Keratinocyte (primary cell): ENCODE measurements at regions not wholly inside any gene's neighbourhood (a gene's known extent, or its start where the extent isn't known, plus 50 kb on each side); places are given as distances from the start of the nearest gene placed in this dataset.

Experiments used
- DNase-seq: peaks from one replicate; pipeline ENCODE4 v3.0.0-alpha.2; 2011; ENCODE audit warnings: low read depth, missing footprints, low spot score
- FAIRE-seq: peaks from 2 replicates; lab custom pipeline; 2011; peaks lifted over from hg19 to GRCh38; lab: Jason Lieb, UNC
- H2AFZ ChIP-seq: 2 replicates; pipeline ENCODE4 v1.6.0; 2012; ENCODE audit warnings: low read length, control low read depth, inconsistent platforms; ENCODE audit not compliant: control insufficient read depth
- H3K27ac ChIP-seq: 2 replicates; pipeline ENCODE4 v1.5.1; 2011; ENCODE audit warnings: low read length; ENCODE audit not compliant: control insufficient read depth, insufficient read depth
- H3K27me3 ChIP-seq: 3 replicates; pipeline ENCODE4 v1.6.0; 2011; ENCODE audit warnings: low read length; ENCODE audit not compliant: control insufficient read depth, insufficient read depth; ENCODE audit errors: extremely low read depth
- H3K36me3 ChIP-seq, 2 experiments: 2 replicates in 1 of 2; 3 replicates in 1 of 2; pipeline ENCODE4 v1.5.1; 2011; ENCODE audit warnings: low read length in 2 of 2, mild to moderate bottlenecking in 1 of 2; ENCODE audit not compliant: control insufficient read depth in 2 of 2, insufficient read depth in 2 of 2; ENCODE audit errors: extremely low read depth in 1 of 2
- H3K4me1 ChIP-seq: 3 replicates; pipeline ENCODE4 v1.5.1; 2011; ENCODE audit warnings: low read length; ENCODE audit not compliant: control insufficient read depth, insufficient read depth; ENCODE audit errors: extremely low read depth
- H3K4me2 ChIP-seq: 3 replicates; pipeline ENCODE4 v1.6.0; 2011; ENCODE audit warnings: low read depth, low read length; ENCODE audit not compliant: control insufficient read depth, insufficient read depth; ENCODE audit errors: extremely low read depth
- H3K4me3 ChIP-seq, 3 experiments: fragments of 200-600 bp in 1 of 3; sonication (generic) in 1 of 3; 2 replicates in 2 of 3; 3 replicates in 1 of 3; pipeline ENCODE4 v1.5.1; 2011 to 2016; ENCODE audit warnings: low read length in 3 of 3, mild to moderate bottlenecking in 3 of 3, control low read depth in 2 of 3, inconsistent platforms in 1 of 3, low read depth in 1 of 3, mixed read lengths in 1 of 3, mixed run types in 1 of 3, moderate library complexity in 1 of 3; ENCODE audit not compliant: control insufficient read depth in 2 of 3, insufficient read depth in 2 of 3; ENCODE audit errors: extremely low read depth in 1 of 3
- H3K79me2 ChIP-seq: 2 replicates; pipeline ENCODE4 v1.6.0; 2012; ENCODE audit warnings: low read length; ENCODE audit not compliant: control insufficient read depth, insufficient read depth
- H3K9ac ChIP-seq: 3 replicates; pipeline ENCODE4 v1.6.0; 2011; ENCODE audit warnings: low read length; ENCODE audit not compliant: control insufficient read depth, insufficient read depth; ENCODE audit errors: extremely low read depth
- H3K9me1 ChIP-seq: 3 replicates; pipeline ENCODE4 v1.6.0; 2011; ENCODE audit warnings: low read length; ENCODE audit not compliant: control insufficient read depth, insufficient read depth; ENCODE audit errors: extremely low read depth
- H3K9me3 ChIP-seq: 2 replicates; pipeline ENCODE4 v1.5.1; 2012; ENCODE audit warnings: low read depth, low read length; ENCODE audit not compliant: control insufficient read depth
- H4K20me1 ChIP-seq: 3 replicates; pipeline ENCODE4 v1.6.0; 2011; ENCODE audit warnings: low read length; ENCODE audit not compliant: control insufficient read depth, insufficient read depth; ENCODE audit errors: extremely low read depth
- EZH2 ChIP-seq: IDR thresholded peaks from one replicate; pipeline ENCODE4 v1.6.1; 2012; ENCODE audit warnings: inconsistent platforms, mild to moderate bottlenecking, low read length, moderate library complexity
- dilution Hi-C: fragments of 300-500 bp; cut with MboI; formaldehyde crosslinking; loops from one replicate; pipeline ENCODE4 v1.7.0; 2020; ENCODE audit warnings: low sequenced_read_pairs; ENCODE audit not compliant: extremely low pct_ligation_motif_present
- TF ChIP-seq, protein P1 (sequence below), 3 experiments: IDR thresholded peaks in 1 of 3; conservative IDR thresholded peaks in 1 of 3; optimal IDR thresholded peaks in 1 of 3; 2 replicates in 2 of 3; 3 replicates in 1 of 3; pipeline versions ENCODE3 to v1.5.1; 2011; ENCODE audit warnings: low read length in 3 of 3, mild to moderate bottlenecking in 3 of 3, moderate library complexity in 2 of 3, control low read depth in 1 of 3, inconsistent platforms in 1 of 3; ENCODE audit not compliant: insufficient read depth in 2 of 3; ENCODE audit errors: extremely low read depth in 1 of 3

DNA sequence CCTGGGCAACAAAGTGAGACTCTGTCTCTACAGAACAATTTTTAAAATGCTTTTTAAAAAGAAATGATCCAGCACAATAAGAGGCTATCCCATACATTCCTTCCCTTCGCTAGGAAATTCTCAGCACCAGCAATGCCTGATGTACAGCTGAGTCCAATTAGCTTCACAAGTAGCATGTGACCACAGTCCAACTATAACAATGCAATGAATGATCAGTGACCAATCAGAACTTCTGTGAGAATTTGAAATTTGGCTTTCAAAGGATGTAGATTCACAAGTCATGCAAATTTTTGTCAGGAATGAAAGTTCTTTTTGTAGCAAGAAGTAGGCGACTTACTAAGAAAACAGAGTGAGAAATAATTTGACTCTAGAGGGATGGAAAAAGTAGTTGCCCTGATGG lies 278.5 kb upstream of the UGT8 start:
- dilution Hi-C loops, result no loop called here
- no peak for TF ChIP-seq EZH2
- TF ChIP-seq, protein P1, sequence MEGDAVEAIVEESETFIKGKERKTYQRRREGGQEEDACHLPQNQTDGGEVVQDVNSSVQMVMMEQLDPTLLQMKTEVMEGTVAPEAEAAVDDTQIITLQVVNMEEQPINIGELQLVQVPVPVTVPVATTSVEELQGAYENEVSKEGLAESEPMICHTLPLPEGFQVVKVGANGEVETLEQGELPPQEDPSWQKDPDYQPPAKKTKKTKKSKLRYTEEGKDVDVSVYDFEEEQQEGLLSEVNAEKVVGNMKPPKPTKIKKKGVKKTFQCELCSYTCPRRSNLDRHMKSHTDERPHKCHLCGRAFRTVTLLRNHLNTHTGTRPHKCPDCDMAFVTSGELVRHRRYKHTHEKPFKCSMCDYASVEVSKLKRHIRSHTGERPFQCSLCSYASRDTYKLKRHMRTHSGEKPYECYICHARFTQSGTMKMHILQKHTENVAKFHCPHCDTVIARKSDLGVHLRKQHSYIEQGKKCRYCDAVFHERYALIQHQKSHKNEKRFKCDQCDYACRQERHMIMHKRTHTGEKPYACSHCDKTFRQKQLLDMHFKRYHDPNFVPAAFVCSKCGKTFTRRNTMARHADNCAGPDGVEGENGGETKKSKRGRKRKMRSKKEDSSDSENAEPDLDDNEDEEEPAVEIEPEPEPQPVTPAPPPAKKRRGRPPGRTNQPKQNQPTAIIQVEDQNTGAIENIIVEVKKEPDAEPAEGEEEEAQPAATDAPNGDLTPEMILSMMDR (optimal IDR thresholded peaks at IDR 0.05 in 1 of 3, IDR thresholded peaks at IDR 0.05 in 1 of 3, conservative IDR thresholded peaks at IDR 0.05 in 1 of 3; ENCODE audit: extremely low read depth in 1 of 3, insufficient read depth in 2 of 3, low read length in 3 of 3), result no peak

DNA sequence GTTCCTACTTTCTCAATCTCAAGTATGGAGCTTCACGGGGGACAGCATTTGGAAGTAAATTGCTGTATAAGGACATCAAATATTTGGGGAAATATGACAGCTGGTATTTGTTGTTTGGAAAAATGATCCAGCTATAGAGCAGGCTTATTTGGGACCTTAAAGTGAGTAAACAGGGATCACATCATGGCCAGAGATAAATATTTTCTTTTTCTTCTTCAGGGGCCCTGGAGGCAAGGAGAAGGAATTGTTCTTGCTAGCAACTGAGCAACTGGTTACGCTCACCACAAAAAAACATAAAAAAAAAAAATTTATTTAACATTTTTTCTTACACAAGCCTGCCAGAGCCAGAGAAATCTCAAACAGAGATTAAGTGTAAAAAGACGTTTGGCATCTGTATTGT lies 277.2 kb upstream of the UGT8 start:
- H3K79me2 ChIP-seq, result no peaks in the 10 kb centered on the region
- dilution Hi-C loops, result no loop called here
- no peak overlapping the region for H2AFZ ChIP-seq

More for the DNA sequence above, 278.5 kb upstream of the UGT8 start:
- Histone ChIP-seq H3K9me3 (no peaks in the 10 kb centered on the region), H2AFZ (no peak overlapping the region), H4K20me1 (no peaks in the 10 kb centered on the region), H3K4me1 (no peaks in the 10 kb centered on the region), H3K4me2 (no peak overlapping the region), H3K9me1 (no peaks in the 10 kb centered on the region), H3K27me3 (no peaks in the 10 kb centered on the region), H3K27ac (no peak overlapping the region), H3K4me3 (no peak overlapping the region), H3K9ac (no peak overlapping the region), H3K79me2 (no peaks in the 10 kb centered on the region), H3K36me3 (no peaks in the 10 kb centered on the region)
- DNase-seq (no peak), FAIRE-seq (peak; percentile 52)

More for the DNA sequence above, 277.2 kb upstream of the UGT8 start:
- Histone ChIP-seq H3K36me3 (no peaks in the 10 kb centered on the region), H3K4me3 (no peak overlapping the region), H3K4me1 (no peaks in the 10 kb centered on the region), H3K9ac (no peak overlapping the region), H3K9me3 (no peaks in the 10 kb centered on the region), H3K9me1 (no peaks in the 10 kb centered on the region), H3K27me3 (no peaks in the 10 kb centered on the region), H3K4me2 (no peak overlapping the region), H3K27ac (no peak overlapping the region), H4K20me1 (no peaks in the 10 kb centered on the region)
- FAIRE-seq, result no peak
- TF ChIP-seq, protein P1 (optimal IDR thresholded peaks at IDR 0.05 in 1 of 3, IDR thresholded peaks at IDR 0.05 in 1 of 3, conservative IDR thresholded peaks at IDR 0.05 in 1 of 3; ENCODE audit: extremely low read depth in 1 of 3, insufficient read depth in 2 of 3, low read length in 3 of 3), result no peak
- DNase-seq, result no peak
